IPS DF 4.7 (cell line): ENCODE measurements at regions not wholly inside any gene's neighbourhood (a gene's known extent, or its start where the extent isn't known, plus 50 kb on each side); places are given as distances from the start of the nearest gene placed in this dataset.
"Not testable (repeated sequence)": the region's sequence is repeated elsewhere in the genome, so short reads cannot be mapped to it uniquely, and the experiment has no call there.

ENCODE experiments used
- DNase-seq: peaks from one replicate; pipeline ENCODE4 v3.0.0-alpha.2; 2013; ENCODE audit warnings: low spot score; ENCODE audit errors: extremely low read depth

DNA sequence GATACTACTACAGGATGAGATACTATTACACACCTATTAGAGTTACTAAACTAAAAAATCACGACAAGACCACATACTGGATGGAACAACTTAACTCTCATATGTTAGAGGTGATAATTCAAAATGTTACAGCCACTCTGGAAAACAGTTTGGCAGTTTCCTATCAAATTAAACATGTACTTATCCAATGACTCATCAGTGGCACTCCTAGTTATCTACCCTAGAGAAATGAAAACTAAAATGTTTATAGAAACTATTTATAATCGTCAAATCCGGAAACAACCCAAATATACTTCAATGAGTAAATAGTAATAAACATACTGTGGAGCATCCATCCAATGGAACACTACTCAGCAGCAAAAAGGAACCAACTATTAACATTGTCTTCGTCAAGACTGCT, 137.0 kb upstream of the RBBP8 start:
- no peak for DNase-seq

DNA sequence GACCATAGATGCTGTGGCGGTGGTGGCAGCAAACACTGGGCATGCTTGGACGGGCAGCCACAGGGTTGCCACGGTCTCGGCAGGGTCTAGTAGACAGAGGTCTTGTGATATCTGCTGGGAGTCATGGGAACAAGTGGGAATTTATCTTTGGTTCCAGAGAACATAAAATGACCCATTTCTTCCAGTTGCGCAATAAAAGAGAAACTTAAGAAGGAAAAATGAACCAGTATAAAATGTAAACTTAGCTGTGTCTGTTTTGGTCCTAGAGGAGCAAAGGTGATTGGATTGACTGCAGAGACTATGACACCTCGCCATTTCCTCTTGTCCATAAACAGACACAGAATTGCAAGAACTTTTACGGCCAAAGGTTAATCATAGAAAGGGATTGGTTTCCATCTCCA, 132.6 kb upstream of the RBBP8 start:
- DNase-seq: no peak

DNA sequence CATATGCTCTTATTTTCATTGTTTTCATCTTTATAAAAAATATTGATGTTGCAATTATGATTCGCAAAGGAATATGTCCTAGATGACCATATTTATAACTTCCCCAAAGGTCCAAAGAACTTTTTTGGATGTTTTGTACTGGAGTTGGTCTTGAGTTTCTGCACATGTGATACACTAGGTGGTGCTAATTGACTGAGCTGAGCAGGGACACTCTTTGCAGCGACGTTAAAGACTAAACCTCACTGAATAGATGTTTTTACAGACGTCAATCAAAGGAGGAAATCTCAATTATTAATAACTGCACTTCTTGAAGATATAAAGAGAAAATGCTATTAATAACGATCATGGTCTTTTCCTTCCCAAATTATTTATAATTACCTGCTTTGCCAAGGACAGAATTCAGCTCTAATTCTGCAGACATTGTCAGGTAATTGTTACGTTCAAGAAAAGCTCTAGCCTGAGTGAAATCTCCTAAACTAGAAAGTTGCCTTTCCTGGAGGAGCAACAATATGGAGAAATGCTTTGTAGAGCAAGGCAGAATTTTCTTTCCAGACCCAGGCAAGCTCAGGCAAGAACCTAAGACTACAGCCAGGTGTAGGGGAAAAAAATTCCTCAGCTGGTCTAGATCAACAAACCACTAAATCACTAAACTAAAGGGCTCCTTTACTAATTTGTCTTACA, 119.3 kb upstream of the RBBP8 start:
- DNase-seq: no peak

DNA sequence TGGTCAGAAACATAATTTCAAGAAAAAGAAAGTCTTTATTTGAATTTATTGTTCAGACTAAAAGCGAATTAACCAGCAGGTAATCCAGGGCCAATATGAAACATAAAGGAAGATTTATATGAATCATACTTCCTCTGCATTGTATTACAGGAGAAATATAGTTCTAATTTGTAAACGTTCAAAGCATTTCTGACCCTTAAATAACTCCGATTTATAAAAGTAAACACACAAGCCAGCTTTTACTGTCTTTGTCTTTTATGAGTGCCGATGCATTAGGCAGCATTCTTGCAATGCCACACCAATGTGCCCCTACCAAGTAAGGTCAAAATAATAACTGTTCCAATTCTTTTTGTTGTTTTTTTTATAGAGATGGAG, 118.8 kb upstream of the RBBP8 start:
- no peak for DNase-seq

DNA sequence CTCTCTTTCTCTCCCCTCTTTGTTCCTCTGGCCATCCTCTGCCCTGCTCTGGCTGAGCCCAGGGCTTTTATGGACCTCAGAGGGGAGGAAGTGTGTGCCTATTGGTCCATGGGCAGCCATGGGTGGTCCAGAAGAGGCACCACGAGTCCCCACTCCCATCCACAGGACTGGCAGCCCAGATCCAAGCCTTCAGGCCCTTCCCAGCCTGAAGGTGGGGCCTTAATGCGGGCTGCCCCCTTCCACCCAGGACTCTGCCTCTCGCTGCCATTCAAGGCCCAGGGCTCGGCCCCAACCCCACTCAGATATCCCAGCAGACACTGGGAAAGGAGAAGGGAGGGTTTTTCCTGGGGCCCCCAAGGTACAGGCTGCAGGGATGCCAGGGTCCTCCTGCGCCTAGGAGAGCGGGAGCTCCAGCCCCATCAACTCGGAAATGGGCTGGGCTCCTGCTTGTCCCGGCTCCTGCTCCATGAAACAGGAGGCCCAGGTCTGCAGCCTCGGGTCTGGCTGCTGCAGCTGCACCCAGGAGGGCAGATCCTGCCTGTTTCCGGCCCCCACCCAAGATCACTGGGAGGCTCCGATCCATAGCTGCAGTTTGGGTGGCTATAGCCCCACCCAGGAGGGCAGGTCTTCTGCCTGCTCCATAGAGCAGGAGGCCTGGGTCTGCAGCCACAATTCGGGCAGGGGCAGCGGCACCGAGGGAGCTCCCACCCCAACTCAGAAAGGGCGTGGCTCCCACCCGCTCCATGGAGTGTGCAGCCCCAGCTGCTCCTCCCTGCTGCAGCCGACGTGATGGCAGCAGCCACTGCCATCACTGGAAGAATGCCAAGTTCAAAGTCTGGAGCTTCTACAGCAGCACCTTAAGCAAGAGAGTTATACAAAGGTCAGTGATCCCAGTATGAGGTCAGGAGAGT, 116.6 kb upstream of the RBBP8 start:
- no peak for DNase-seq

DNA sequence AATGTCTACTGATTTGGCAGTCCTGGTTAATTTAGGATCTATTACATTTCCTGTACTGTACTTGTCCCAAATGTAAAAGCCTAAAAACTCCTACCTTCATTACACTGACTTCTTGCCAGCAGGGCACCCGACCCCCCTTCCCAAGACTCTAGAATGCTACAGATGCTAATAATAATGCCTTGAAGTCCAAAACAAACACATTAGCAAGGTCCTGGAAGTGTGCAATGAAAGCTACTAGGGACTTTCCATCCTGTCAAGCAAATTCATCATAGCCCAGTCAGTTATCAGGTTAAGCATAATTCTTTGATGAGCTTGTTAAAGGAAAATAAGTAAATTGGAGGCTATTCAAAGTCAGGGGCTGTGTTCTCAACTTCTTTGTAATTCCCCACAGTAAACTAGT, 115.3 kb upstream of the RBBP8 start:
- no peak for DNase-seq

DNA sequence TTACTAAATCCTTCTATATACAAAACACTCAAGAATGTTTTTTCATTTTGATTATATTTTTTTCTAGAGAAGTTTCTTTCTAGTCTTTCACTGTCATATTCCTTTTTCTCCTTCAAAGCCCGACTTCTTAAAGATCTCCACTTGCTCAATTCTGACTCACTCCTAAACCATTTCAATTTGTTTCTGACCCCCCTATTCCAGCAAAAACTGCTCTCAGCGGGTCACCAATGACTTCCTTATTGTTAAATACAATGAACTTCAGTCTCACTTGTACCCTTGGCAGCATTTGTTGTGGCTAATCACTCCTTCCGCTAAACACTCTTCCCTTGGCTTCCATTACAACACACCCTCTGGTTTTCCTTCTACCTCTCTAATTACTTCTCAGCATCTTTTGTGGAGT, 111.1 kb upstream of the RBBP8 start:
- DNase-seq: peak; percentile 85

DNA sequence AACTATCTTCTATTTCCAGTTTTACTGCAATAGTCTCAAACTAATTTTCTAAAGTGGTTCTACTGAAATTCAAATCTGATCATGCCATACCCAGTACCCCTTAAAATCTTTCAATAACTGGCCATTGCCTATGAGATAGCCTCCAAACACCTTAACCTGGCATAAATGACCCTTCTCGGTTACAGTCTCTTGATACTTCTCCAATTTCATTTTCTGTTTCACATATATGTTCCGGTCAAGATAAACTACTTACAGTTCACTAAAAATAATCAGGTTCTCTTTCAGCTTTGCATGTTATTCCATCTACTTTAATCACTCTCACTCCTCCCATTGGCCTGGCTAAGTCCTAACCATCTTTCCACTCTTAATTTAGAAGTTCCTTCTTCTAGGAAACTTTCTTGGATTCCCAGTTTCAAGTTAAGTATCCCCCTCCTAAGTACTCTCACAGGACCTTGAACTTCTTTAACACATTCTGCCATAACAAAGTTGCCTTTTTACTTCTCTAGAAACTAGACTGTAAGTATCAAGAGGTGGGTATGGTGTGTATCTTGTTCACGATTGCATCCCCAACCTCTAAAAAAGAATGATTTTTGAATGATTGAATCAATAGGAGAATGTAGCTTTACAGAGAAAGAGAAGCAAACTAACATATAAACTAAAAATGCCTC, 110.2 kb upstream of the RBBP8 start:
- DNase-seq: no peak

DNA sequence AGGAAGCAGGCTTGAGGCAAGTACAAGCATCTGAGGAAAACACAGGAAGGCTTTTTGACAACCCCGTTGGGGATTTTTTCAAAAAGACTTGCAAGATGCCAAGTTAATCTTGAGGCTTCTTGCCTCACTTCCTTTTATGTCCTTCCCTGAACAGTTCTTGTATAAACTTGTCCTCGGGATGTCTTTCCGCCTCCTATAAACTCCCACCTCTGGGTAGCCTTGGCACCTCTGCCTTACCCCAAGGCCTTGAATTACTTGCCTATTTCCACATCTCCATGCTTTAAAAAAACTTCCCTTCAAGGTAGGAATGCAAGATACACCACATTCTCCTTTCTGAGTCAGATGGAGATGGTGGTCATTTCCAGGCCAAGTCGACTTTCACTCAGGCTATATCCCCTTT, 106.4 kb upstream of the RBBP8 start:
- DNase-seq: no peak

DNA sequence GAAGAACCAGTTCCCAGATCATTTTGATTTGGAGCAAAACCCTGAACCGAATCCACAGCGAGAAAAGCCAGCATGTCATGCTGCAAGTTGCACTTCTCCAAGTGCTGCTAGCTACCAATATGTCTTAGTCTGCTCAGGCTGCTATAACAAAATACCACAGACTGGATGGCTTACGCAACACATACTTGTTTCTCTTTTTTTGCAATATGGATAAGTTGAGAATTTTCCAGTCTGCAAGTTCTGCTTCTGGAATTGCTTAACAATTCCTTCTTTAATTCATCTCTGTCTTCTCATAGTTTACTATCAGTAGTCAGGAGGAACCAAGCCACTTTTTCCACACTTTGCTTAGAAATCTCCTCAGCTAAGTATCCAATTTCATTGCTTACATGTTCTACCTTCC, 105.9 kb upstream of the RBBP8 start:
- DNase-seq: no peak

DNA sequence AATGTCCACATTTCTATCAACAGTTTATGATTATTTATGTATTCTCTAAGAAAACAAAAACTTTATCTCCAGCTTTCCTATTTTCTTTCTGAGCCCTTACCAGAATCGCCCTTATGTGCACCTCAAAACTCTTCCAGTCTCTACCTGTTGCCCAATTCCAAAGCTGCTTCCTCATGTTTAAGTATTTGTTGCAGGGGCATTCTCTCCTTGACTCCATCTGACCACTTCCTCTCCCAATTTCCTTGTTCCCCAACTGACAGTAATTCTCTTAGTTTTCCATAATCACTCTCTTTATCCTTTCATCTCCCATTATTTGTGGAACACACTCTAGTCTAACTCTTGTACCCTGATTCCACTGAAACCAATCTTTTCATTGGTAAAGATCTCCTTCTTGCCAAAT, 105.4 kb upstream of the RBBP8 start:
- no peak for DNase-seq

DNA sequence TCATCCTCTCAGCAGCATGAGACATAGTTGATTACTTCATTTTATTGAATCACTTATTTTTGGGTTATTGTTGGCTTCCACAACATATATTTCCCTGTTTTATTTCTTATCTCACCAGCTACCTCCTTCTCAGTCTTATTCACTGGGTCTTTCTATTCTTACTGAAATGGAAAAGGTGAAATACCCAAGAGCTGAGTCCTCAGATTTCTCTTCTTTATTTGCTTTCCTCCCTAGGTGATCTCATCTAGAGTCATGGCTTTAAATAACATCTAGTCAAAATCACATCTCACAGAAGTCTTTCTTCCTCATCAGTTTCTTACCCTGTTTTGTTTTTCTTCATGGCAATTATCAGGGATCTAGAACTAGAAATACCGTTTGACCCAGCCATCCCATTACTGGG, 105.0 kb upstream of the RBBP8 start:
- no peak for DNase-seq

DNA sequence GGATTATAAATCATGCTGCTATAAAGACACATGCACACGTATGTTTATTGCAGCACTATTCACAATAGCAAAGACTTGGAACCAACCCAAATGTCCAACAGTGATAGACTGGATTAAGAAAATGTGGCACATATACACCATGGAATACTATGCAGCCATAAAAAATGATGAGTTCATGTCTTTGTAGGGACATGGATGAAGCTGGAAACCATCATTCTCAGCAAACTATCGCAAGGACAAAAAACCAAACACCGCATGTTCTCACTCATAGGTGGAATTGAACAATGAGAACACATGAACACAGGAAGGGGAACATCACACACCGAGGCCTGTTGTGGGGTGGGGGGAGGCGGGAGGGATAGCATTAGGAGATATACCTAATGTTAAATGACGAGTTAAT, 104.5 kb upstream of the RBBP8 start:
- DNase-seq: not testable (repeated sequence)

DNA sequence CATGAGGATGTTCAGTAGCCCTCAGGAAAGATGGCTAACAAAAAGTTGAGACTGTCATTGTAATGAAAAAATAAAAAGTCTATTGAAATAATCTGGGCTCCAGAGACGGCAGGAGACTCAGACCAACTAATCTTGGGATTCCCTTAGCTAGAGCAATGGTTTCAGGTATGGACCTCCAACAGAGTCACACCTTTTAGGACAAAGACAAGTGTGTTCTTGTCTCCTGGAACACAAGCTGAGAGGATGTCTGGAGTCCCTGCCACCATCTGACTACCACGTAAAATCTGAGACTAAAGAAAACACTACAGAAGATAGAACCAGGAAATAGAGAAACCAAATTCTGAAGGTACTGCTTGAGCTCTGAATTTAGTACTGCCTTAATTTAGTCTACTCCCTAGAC, 103.3 kb upstream of the RBBP8 start:
- DNase-seq: no peak

DNA sequence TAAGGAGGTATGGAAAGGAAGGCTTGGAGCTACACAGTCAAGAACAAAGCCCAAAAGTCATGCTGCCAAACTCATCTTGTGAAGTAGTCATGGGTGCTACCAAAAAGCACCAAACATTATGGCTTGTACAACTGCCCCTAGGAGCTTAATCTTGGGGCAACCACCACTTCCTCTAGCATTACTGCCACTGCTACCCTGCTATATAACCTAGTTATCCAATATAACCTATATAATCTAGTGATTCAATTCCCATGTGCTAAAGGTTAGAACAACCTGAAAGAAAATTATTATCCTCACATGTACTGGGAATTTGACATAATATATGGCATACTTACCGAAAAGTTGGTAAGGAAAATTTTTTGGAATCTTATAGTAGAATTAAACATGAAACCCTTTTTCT, 102.6 kb upstream of the RBBP8 start:
- no peak for DNase-seq

DNA sequence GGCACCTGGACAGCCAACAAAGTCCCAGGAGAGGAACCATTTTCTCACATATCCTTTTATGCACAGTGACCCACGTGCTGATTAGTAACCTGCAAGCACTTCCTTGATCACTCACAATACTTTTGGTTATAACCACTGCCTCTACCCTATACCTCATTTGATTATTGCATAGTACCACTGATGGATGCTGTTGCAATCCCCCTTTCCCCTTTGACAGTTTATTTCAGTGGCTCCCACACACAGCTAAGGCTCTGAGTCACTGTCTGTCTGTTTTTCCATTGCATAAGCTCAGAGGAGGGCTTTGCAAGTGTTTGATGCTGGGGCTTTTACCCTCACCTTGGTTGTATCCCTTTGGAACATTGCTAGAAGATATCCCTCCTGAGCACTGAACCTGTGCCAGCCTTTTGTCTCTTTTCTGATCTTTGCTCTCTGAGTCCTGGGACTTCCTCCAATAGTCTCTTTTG, 101.7 kb upstream of the RBBP8 start:
- DNase-seq: no peak

DNA sequence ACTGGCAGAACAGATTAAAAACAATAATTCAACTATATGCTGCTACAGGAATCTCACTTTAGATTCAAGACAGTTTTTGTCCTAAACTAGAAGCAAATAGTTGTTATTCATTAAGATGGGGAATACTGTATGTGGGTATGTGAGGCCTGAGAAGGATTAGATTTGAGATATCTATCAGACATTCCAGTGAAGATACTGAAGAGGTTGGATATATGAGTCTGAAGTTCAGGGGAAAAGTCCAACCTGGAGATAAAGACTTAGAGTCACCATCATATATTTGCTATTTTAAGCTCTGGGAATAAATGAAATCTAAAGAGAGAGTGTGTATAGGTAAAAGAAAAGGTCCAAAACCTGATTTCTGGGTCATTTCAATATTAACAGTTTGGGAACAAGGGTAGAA, 96.2 kb upstream of the RBBP8 start:
- DNase-seq: no peak

DNA sequence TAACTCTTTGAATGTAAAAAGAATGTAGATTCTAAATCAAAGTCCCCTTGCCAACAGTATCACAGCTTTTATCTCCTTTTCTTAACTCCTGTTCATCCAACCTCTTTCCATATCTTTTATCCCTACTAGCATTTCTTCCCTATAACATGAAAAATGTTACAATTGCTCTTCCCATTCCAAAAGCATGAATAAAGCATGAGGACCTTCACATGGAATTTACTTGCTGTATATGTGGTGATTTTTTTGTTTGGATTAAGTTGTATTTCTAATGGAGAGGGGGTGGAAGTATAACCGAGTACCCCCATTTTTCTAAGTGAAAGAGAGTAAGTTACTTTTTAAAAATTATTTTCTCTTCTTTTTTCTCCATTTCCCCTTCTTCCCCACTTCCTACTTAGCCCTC, 94.9 kb upstream of the RBBP8 start:
- DNase-seq: no peak

DNA sequence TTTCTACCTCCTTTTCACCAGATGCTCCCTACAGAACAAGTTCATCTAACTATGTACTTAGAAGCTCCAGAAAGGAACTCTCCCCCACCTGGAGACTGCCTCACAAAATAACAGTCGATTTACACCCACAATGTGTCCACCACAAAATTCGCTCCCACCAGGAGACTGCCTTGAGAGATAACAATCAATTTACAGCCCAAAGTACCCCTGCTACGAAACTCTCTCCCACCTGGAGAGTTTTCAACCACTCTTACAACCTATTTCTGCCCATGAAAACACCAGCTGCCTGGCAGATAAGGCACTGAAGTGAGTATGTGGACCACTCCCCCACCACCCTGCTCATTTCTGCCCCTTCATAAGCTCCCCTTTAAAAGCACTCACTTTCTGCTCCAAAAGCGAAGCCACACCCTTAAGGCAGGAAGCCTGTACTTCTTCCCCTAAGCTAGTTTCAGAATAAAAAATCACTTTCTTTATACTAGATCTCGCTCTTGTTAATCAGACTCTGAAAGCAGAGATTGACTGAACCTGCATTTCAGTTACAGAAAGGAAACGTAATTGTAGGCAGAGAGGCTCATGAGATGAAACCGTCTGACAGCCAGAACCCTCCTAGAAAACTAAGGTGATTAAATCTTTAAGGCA, 94.4 kb upstream of the RBBP8 start:
- DNase-seq: no peak

DNA sequence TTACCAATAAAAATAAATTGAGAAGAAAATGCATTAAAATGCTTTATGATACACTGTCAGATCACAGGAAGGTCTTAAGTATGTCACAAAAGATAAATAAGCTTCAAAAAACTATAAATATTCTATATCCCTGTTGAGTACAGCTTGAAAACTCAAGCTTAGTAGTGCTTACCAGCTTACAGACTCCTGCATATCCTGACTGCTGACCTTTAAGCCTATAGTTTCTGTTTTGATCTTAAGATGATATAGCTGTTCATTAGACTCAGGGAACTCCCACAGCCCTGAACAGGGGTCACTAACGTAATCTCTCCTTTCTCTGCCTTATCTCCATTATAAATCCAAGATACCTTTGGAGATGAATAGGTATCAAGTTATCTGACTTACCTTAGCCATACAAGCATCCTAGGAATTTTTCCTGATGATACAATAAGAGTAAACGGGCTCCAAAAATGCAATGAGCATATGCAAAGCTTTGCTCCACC, 93.7 kb upstream of the RBBP8 start:
- no peak for DNase-seq

DNA sequence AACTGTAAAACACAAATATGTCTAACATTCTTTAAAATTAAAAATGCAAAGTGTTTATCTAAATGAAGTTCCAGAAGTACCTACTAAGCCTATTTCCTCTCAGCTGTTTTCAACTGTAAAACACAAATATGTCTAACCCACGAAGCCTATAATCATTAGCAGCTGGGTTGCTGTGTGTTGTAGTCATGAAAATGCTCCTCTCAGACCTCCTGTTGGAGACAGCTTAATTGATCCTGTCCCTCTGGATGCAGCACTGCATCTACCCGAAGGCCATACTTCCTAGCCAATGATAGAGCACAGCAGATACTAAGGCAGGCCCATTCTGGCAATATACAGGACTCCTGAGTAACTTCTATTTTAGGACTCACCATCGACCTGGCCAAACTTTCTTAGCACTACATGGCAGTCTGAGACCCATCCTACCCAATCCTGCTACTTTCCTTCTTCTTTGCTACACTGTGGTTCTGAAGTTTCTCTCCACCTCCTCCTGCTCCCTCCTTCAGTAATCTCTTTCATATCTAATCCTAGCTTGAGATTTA, 92.5 kb upstream of the RBBP8 start:
- DNase-seq: no peak
